Raji (cell line): ENCODE measurements at regions not wholly inside any gene's neighbourhood (a gene's known extent, or its start where the extent isn't known, plus 50 kb on each side); places are given as distances from the start of the nearest gene placed in this dataset.

ENCODE experiments used
- POLR2A ChIP-seq: IDR thresholded peaks from 2 replicates; pipeline ENCODE4 v1.6.1; 2011; ENCODE audit warnings: low read depth, low read length, control low read depth; ENCODE audit not compliant: insufficient read depth

- no peak for TF ChIP-seq POLR2A
Observed at GRCh38 chr14:53599221-53599945, 357.2 kb downstream of the BMP4 start.

GRCh38 chr14:53596853-53597525 lies 359.6 kb downstream of the BMP4 start:
- TF ChIP-seq POLR2A: no peak

GRCh38 chr14:53591816-53592215 lies 364.8 kb downstream of the BMP4 start:
- TF ChIP-seq POLR2A: no peak

- no peak for TF ChIP-seq POLR2A
Observed at GRCh38 chr14:53581504-53581903, 375.1 kb downstream of the BMP4 start.

- TF ChIP-seq POLR2A: no peak
Observed at GRCh38 chr14:53571641-53572328, 384.8 kb downstream of the BMP4 start.

GRCh38 chr14:53570411-53571387 lies 385.9 kb downstream of the BMP4 start:
- no peak for TF ChIP-seq POLR2A

- no peak for TF ChIP-seq POLR2A
Observed at GRCh38 chr14:53569446-53569845, 387.2 kb downstream of the BMP4 start.

GRCh38 chr14:53567236-53567780 lies 389.3 kb downstream of the BMP4 start:
- TF ChIP-seq POLR2A: no peak

- TF ChIP-seq POLR2A: no peak
Observed at GRCh38 chr14:53564870-53565269, 391.8 kb downstream of the BMP4 start.

- TF ChIP-seq POLR2A: no peak
Observed at GRCh38 chr14:53563628-53564027, 393.0 kb downstream of the BMP4 start.

GRCh38 chr14:53553221-53553620 lies 400.1 kb upstream of the DDHD1 start:
- TF ChIP-seq POLR2A: no peak

GRCh38 chr14:53551862-53552261 lies 398.7 kb upstream of the DDHD1 start:
- TF ChIP-seq POLR2A: no peak

GRCh38 chr14:53550776-53551175 lies 397.7 kb upstream of the DDHD1 start:
- TF ChIP-seq POLR2A: no peak

- TF ChIP-seq POLR2A: no peak
Observed at GRCh38 chr14:53549956-53550355, 396.8 kb upstream of the DDHD1 start.

- TF ChIP-seq POLR2A: no peak
Observed at GRCh38 chr14:53547593-53547992, 394.5 kb upstream of the DDHD1 start.

- no peak for TF ChIP-seq POLR2A
Observed at GRCh38 chr14:53545217-53545616, 392.1 kb upstream of the DDHD1 start.
